Stimulated activated CD4-positive, alpha-beta T cell treated with anti-CD3 and anti-CD28 coated beads, TNF-alpha, amount 100 ng/mL, for 48 hours (primary cell): ENCODE measurements at regions not wholly inside any gene's neighbourhood (a gene's known extent, or its start where the extent isn't known, plus 50 kb on each side); places are given as distances from the start of the nearest gene placed in this dataset.

Experiments used
- DNase-seq, 3 donors: peaks; one replicate each; pipeline ENCODE4 v3.0.0-alpha.2; 2020; ENCODE audit warnings: low read depth in 3 of 3

- no peak for DNase-seq
These were observed 144.1 kb upstream of the STK17B start for GRCh38 chr2:196315388-196316049.

GRCh38 chr2:196316050-196316430 lies 144.7 kb upstream of the STK17B start:
- no peak for DNase-seq

GRCh38 chr2:196318517-196319377 lies 147.4 kb upstream of the STK17B start:
- DNase-seq, result no peak

DNA sequence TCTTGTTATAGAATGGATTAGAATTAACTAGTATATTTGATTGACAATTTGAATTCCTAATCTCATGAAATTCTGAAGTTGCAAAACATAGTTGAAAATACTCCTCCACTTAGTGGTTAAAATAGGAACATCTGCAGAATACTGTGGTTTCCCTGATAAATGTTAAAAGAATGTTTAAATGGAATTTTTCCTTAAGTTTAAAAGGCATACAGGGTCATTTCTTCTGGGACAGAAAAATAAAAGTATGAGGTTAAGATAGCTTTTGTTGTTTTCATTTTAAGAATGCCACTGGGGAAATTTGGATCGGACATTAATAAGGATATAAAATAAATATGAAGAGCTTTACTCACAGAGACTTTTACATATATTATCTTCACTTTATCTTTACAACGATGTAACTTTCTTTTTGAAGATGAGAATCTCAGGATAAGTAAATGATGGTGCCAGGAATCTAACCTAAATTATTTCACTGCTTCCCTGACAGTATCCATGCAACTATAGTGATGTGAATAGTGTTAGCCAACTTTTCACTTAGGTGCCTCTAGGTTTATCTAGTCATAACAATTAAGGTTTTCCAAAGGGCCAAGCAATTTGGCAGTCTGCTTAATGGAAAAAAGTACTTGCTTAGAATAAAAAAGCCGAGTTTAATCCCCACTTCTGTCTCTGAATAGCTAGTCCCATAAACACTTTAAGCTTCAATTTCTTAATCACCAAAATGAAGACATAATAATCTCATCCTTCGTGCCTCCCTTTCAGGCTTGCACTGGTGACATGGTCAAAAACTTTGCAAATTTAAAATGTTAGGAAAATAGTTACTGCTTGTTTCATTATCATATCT lies 151.8 kb upstream of the STK17B start:
- no peak for DNase-seq

DNA sequence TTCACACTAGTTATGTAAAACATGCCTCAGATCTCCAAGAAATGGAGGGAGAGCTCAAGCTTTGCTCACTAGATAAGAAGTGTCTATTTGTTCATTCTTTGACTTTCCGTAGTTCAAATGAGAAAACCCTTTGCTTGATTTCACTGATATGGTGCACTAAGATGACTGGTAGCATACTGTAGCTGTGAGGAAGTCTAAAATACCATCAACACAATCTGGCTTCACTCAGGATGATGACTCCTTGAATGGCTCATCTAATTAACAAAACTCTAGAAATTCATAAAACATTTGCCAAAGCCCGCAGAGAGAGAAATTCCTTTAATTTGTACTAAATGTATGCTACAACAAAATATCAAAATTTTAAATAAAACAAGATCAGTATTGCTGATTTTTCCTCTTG lies 152.8 kb upstream of the STK17B start:
- no peak for DNase-seq

DNA sequence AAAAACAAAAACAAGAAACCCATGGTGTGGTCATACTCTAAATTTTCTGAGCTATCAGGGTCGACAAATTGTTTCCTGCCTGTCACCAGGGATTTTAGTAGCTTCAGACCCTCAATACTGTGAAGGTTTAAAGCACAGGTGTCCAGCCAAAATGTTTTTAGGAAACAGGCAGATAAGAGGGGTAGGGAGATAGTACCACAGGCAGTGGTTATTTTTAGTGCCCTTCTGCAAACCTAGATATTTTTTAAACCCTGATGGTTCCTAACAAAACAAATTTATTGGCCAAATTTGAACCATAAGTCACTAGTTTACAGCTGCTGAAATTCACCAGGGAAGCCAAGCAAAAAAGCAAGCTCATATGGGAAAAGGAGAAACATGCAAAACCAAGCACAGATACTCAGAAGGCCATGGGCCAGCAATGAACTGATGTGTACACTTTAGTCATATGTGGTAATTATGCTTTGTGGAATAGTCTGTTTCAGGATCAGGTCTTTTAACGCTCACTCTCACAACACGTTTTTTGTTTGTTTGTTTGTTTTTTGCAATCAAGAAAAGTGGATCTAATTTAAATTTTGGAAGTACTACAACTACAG lies 156.8 kb upstream of the STK17B start:
- no peak for DNase-seq

- DNase-seq, result no peak
These were observed 158.6 kb upstream of the STK17B start for GRCh38 chr2:196329959-196330358.

- no peak for DNase-seq
These were observed 159.3 kb upstream of the STK17B start for GRCh38 chr2:196330645-196331044.

DNA sequence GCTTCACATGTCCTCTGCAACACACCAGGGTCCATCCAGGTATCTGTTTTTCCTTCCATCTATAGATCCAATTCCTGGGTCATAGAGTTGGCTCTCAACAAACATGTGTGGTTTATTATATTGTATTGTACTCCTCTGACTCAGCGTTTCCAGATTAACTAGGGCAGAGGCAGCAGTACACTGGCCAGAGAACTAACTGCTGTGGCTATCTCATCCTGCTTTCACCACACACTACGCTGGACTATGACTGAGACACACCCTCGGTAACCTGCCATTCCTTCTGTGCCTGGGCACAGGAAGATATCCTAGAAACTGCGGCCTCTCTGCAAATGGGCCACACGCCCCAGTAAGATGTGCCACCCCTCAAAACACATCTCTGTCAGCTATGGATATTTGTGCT lies 159.8 kb upstream of the STK17B start:
- DNase-seq, result no peak

DNA sequence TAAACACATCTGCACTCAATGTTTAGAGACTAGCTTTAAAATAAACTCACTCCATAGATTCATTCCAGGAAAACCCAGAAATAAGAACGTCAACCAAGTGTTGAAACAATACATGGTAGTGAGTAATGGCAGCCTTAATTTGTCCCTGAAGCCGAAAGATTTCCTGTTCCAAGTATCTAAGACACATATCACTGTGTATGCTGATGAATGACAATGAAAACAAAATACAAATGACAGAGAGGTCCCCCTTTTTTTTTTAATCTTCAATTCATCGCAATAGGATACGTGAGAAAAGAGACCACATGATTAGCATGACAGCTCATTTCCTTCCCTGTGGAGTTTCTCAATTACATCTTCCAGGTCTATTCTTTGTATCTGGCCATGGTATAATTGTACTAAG lies 160.5 kb upstream of the STK17B start:
- DNase-seq, result no peak

DNA sequence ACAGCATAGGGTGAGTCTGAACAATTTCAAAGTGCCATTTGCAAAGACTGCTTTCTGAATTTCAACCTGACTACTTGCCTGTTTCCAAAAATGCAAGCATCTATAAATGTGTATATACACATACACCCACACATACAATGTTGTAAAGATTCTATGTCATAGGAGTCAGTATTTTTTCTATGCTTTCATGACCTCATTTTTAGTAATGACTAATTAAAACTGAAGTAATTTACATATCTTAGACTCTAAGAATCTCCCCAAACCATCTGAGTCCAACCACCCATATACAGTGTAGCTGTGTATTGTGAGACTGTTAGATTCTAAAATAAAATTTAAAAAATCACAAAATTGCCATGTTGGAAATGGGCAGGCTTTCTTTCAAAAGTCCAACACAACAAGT lies 162.0 kb upstream of the STK17B start:
- no peak for DNase-seq

- DNase-seq, result no peak
These were observed 163.3 kb upstream of the STK17B start for GRCh38 chr2:196334710-196335109.

DNA sequence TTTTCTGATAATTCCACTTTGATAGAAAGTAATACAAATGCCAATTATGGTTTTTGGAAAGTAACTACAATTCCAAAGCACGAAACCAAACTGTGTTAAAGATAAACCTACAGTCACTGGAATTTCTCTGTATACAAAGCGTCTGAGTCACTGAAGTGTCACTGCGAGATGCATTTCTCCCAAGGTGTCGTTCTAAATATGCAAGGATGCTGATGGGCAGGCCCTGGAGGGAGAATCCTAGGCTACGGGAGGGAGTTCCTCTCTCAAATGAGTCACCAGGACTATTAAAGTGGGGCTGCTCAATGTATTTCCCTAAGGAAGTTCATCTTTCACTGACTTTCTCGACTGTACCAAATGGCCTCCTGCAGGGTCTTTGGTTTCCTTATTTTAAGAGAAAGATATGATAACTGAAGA lies 163.8 kb upstream of the STK17B start:
- no peak for DNase-seq

- no peak for DNase-seq
These were observed 164.8 kb upstream of the STK17B start for GRCh38 chr2:196336207-196336606.

DNA sequence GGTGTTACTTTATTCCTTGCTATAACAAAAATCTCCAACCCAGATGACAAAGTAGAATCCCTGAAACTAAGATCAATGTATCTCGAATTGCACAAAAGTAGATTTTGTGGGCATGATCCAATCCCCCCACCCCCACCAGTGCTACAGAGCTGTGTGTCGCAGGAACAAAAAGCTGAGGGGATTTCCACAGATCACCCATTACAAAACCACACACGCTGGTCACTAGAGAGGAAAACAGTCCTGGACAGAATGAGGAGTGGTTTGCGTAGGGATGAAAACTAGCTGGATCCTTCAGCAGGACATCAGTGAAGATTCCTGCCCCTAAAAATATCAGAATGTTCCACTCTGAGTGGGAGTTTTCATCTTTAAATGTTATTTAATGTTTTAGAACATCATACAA lies 165.3 kb upstream of the STK17B start:
- no peak for DNase-seq

DNA sequence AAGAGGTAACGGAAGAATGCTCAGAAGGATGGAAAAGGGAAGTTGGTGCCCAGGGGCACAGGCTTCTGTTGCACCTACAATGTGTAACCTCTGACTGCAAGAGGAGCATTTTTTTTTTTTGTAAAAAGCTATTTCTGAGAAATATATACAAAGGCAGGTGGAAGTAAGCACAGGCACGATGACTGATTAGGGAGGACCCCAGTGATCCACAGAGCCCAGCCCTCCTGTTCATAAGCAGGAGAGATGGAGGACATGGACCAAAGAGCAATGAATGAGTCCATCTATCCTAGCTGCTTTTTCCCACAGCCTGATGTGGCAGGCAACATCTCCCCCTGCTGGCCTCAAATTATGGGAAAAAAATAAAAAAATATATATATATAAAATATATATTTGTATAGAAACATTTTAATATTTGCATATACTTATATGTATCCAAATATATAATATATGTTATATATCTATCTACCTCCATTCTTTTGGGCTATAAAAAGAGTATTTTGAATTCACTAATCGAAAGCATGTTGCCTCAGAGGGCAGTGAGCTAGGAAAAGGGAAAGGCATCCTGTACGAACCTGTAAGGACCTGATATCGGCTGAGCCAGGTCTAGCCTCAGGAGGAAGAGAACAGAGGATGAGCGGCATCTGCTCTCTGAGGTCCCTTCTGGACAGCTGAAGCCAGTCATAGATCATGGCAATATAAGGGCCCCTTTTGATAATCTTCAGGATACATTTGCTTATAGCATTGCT lies 166.0 kb upstream of the STK17B start:
- DNase-seq, result no peak

GRCh38 chr2:196338440-196338839 lies 167.1 kb upstream of the STK17B start:
- no peak for DNase-seq

DNA sequence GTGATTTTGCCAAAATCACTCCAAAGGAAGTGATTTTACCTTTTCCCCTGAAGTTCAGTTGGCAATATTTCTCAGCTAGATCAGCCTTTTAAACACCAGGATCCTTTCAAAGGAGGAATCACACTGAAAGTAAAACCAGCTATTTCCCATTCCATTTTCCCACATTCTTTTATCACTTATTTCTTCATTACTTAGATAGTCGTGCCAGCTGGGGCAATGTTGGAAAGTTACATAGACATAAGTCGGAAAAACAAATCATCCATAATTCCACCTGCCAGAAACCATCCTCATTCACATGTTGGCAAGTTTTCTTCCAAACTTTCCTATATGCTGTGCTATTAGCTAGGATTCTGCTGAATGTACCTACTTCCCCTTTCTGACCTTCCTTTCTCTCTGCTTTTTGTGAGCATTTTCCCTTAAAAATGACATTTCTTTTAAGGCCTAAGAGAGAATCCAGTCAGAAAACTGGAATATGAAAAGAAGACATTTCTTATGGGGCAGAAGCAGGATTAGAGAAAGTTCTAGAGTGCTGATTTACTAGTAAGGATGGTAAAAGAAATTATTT lies 170.0 kb upstream of the STK17B start:
- no peak for DNase-seq

- no peak for DNase-seq
These were observed 173.0 kb upstream of the STK17B start for GRCh38 chr2:196344397-196344796.

DNA sequence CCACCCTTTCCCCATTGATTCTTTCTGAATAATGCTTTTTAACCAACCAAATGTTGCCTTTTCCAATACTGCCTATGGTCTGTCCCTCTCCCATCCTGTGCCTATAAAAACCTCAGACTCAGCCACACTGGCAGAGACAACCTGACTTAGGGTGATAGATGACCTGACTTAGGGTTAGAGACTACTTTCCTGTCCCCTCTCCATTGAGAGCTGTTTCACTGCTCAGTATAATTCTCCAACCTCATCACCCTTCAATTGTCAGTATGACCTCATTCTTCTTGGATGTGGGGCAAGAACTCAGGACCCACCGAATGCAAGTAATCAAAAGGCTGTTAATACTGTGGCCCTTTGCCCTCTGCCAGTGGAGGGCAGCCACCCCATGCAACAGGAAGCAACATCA lies 182.3 kb upstream of the STK17B start:
- DNase-seq, result no peak

DNA sequence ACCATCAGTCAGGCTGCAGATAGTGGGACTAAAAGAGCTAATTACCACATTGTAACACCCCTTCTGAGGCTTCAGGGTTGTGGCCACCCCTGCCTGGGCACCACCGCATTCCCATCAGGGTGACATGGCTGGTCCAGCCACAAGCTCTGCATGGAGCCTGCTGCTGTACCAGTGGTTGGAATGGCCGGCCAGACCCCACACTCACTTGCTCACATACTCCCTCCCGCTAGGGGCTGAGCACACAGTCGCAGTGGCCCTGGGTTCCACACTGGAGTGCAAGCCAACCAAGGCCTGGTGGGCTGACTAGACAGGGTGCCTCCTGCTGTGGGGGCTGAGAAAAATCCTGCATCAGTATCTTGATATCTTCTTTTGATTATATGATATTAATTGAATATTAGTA lies 182.8 kb upstream of the STK17B start:
- no peak for DNase-seq
